GM12874 (cell line): ENCODE measurements at regions not wholly inside any gene's neighbourhood (a gene's known extent, or its start where the extent isn't known, plus 50 kb on each side); places are given as distances from the start of the nearest gene placed in this dataset.

Experiments used
- CTCF ChIP-seq: IDR thresholded peaks from 2 replicates; pipeline ENCODE4 v1.5.1; 2011; ENCODE audit warnings: low read depth, mild to moderate bottlenecking, control low read depth, low read length, moderate library complexity; ENCODE audit not compliant: insufficient read depth

DNA sequence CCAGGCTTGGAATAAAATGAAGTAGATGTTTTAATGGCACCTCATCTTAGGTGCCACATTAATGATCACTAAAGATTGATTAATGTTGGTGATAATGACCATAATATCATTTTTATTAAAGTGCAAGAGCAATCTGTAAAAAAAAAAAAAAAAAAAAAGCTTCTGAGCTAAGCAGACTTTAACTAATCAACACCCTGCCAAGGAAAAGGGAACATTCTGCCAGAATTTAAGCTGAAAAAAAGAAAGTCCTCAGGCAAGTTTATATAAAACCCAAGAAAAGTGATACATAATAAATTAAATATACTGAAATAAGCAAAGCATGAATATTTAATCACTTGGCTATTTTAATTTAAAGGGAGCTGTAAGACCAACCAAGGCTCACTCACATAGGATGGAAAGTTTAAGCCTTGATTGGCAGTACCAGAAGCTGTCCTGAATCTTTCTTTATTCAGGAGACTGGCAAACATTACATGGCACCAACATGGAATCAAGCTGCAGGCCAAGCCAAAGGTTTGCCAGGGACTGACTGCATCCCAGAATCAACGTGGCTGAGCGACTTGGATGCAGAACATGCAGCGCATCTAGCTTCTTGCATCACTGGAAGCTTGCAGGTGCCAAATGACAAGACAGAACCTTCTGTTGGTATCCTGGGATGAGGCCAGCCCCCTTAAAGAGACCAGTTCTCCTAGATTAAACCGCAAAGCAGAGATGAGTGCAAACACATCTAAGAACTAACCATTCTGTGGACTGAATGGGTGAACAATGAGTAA lies 413.6 kb downstream of the ENC1 start:
- TF ChIP-seq CTCF = no peak

DNA sequence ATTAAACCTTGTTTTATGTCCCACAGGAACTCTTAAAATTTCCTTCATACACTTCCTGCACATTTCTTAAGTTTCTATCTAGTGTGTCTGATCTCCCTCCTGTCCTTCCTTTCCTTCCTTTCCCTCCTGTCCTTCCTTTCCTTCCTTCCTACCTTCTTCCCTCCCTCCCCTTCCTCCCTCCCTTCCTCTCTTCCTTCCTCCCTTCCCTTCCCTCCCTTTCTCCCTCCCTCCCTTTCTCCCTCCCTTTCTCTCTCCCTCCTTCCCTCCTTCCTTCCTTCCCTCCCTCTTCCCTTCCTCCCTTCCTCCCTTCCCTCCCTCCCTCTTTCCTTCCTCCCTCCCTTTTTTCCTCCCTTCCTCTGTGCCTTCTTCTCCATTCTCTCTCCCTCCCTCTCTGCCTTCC lies 414.9 kb downstream of the ENC1 start:
- no peak for TF ChIP-seq CTCF

GRCh38 chr5:74224331-74224730 lies 416.2 kb downstream of the ENC1 start:
- TF ChIP-seq CTCF = no peak

GRCh38 chr5:74222806-74223205 lies 417.7 kb downstream of the ENC1 start:
- TF ChIP-seq CTCF = no peak

GRCh38 chr5:74221413-74221812 lies 419.1 kb downstream of the ENC1 start:
- no peak for TF ChIP-seq CTCF

DNA sequence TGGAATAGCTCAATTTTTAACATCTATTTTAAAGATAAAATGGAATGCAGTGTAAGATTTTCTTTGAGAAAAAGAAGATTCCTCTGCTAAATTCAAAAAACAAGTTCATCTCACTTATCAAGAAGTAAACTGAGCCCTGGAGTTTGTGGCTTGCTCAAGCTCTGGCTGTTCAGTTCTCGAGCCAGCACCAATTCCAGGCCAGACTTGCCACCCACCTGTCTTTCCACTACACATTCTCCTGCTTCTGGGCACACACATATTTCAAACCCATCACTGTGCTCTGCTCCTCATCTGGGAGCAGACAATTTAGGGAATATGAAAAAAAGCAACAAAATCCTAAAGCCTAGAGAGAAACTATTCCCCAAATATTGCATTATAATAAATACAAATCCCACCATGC lies 424.5 kb downstream of the ENC1 start:
- no peak for TF ChIP-seq CTCF

DNA sequence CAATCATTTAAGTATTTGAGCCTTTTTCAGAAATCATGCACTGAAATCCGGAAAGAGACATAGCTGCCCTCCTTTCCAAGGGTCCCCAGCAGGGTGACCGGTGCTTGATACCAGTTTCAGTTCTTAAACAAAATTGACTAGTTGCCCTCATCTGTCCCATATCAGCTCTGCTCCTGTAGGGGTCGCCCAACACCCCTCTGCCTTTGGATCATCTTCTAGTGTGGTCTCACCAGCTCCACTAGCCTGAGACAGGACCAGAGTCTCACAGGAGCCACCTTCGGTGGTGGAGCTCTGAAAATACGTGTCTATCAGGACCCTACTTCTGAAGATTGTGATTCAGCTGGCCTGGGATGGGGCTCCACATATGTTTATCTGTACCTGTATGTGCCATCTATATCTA lies 428.2 kb downstream of the ENC1 start:
- peak; percentile 65 for TF ChIP-seq CTCF
